ENCODE measurements at regions not wholly inside any gene's neighbourhood (a gene's known extent, or its start where the extent isn't known, plus 50 kb on each side); places are given as distances from the start of the nearest gene placed in this dataset.

DNA sequence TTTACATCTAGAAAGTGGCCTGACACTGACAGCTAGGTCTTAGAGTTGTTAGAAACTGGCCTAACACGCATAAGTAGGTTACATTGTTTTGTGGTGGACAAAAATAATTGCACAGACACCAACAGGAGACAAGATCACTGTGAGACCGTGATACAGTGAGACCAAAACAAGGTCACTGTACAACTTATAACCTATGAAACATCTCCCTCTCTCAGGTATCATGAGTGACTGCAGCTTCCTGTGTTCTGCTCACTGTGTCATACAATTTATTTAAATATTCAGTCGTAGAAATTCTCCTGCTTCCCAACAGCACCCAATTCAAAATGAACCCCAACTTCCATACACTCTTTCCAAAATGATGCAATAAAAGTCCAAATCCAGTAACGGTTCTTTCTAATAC lies 2165.2 kb downstream of the PCDH9 start:
- DNase-seq, result no peak
- TF ChIP-seq POLR2A (IDR thresholded peaks at IDR 0.05; ENCODE audit: low read length) (no peak), GATA1 (IDR thresholded peaks at IDR 0.05; ENCODE audit: low read depth, low read length) (no peak)

DNA sequence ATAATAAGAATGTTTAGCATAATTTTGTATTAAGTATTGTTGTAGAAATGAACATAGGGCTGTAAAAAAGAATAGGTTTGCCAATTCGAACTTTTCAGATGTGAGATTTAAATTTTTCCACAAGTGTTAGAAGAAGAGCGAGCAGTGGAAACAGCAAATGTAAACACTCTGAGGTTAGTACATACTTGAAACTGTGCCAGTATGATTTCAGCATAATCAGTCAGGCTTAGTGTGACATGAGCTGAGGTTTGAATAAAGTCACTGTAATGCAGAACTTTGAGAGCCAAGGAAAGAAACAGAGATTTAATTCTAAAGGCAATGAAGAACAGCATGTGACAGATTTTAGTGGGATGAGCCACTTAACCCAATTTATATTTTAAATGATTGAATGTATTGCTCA lies 2166.4 kb downstream of the PCDH9 start:
- DNase-seq, result no peak
- TF ChIP-seq POLR2A (IDR thresholded peaks at IDR 0.05; ENCODE audit: low read length), result no peak
- no peak for TF ChIP-seq GATA1 (IDR thresholded peaks at IDR 0.05; ENCODE audit: low read depth, low read length)

DNA sequence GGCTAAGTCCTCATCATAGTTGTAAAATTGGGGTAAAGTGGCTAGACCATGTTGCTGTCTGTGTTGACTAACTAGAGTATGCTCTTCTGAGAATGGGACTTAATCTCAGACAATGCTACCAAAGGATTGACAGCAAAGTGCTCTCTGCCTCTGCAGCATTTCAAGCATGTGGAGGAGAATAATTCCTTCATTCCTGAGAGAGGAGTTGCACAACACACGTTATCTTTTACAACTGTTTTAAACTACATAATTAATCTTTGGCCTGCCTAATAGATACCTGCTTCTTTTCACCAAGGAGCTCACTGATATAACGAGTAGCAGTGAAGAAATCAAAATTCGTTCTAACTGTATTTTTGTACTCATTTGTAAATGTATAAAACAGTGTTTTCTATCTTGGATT lies 2172.2 kb downstream of the PCDH9 start:
- TF ChIP-seq GATA1 (IDR thresholded peaks at IDR 0.05; ENCODE audit: low read depth, low read length) (no peak), POLR2A (IDR thresholded peaks at IDR 0.05; ENCODE audit: low read length) (no peak)
- DNase-seq, result no peak

DNA sequence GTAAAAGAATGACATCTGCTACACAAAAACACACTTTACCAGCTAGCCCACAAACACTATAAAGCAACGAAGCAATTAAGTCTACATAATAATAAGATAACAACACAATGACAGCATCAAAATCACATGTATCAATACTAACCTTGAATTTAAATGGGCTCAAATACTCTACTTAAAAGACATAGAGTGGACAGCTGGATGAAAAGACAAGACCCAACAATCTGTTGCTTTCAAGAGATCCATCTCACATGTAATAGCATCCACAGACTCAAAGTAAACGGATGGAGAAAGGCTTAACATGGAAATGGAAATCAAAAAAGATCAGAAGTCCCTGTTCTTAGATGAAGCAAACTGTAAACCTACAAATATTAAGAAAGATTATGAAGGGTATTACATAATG lies 2175.9 kb downstream of the PCDH9 start:
- DNase-seq, result no peak
- TF ChIP-seq POLR2A (IDR thresholded peaks at IDR 0.05; ENCODE audit: low read length) (no peak), GATA1 (IDR thresholded peaks at IDR 0.05; ENCODE audit: low read depth, low read length) (no peak)

DNA sequence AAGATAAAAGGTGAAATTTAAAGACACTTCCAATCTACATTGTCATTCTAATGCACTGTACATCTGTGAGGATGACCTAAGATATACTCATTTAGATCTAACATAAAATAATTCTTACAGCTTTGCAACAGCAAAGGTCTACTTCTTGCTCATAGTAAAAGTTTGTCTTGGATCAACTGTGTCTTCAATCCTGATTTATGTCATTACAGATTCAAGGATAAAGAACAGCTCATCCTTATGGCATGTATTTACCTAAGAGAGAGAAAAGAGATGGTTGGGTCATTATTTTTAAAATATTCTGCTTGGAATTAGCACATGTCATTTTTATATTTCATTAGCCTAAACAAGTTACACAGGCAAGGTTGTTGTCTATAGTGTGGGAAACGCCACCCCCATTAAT lies 2193.1 kb downstream of the PCDH9 start:
- no peak for DNase-seq
- no peak for TF ChIP-seq GATA1 (IDR thresholded peaks at IDR 0.05; ENCODE audit: low read depth, low read length)
- TF ChIP-seq POLR2A (IDR thresholded peaks at IDR 0.05; ENCODE audit: low read length), result no peak

DNA sequence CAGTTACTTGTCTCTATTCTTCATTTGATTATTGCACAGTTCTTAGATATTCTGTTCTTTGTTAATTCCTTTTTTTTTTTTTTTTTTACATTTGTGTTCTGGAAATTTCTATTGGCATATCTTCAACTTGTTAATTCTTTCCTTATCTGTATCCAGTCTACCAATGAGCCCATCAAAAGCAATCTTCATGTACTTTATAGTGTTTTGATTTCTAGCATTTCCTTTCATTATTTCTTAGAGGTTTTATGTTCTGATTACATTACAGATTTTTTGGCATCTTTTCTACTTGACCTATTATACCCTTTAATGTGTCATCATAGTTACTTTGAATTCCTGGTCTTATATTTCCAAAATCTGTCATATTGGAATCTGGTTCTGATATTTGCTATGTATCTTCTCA lies 2194.8 kb downstream of the PCDH9 start:
- no peak for TF ChIP-seq POLR2A (IDR thresholded peaks at IDR 0.05; ENCODE audit: low read length)
- TF ChIP-seq GATA1 (IDR thresholded peaks at IDR 0.05; ENCODE audit: low read depth, low read length), result no peak

DNA sequence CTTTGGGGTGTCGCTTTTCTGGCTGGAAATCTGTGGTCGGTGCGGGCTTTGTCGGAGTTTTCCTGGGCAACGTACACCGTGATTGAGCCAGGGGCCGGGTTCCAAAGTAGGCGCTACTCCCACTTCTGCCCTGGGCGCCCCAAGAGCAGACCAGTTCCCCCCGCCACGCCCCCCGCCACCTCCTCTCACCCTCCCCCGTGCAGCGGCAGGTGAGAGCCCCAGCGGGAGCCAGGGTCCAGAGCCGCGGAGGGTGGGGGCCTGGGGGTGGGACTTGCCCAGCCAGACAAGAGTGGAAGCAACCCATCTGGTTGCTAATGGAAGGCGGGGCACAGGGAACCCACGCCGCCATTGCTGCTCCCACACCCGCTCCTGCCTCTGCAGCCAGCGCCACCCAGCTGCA lies 2195.9 kb downstream of the PCDH9 start:
- DNase-seq, result no peak
- TF ChIP-seq POLR2A (IDR thresholded peaks at IDR 0.05; ENCODE audit: low read length), result no peak
- no peak for TF ChIP-seq GATA1 (IDR thresholded peaks at IDR 0.05; ENCODE audit: low read depth, low read length)

More for the DNA sequence above, 2194.8 kb downstream of the PCDH9 start:
- DNase-seq, result no peak

DNA sequence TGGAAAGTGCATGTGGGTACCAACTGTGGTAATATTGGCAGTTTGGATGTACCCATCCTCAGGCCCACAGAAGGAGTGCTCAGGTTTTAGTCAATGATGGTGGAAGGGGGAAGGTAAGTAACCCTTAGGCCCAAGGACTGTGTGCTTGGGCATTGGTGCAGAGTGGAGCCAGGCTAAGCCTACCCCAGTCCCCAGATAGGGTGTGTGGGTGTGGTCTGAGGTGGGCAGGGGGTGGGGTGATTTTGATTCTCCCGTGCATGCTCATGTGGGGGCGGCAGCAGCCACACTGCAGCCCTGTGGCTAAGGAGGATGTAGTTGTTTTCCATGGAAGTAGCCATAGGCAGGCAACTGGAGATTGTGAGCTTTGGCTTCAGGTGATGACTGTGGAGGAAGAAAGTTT lies 2197.3 kb downstream of the PCDH9 start:
- no peak for DNase-seq
- TF ChIP-seq POLR2A (IDR thresholded peaks at IDR 0.05; ENCODE audit: low read length), result no peak
- TF ChIP-seq GATA1 (IDR thresholded peaks at IDR 0.05; ENCODE audit: low read depth, low read length), result no peak

DNA sequence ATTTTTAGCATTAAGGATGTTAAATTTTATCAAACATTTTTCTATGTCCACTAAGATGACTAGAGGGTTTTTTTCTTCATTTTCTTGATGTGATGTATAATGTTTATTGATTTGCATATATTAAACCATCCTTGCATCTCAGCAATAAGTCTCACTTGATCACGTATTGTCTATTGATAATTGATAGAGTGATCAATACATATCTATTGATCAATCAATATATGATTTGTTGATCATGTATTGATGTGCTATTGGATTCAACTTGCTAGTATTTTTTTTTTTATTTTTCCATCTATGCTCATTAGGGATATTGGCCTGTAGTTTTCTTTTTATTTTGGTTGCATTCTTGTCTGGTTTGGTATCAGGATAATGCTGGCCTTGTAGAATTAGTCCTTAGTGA lies 2202.0 kb downstream of the PCDH9 start:
- TF ChIP-seq GATA1 (IDR thresholded peaks at IDR 0.05; ENCODE audit: low read depth, low read length), result no peak
- no peak for TF ChIP-seq POLR2A (IDR thresholded peaks at IDR 0.05; ENCODE audit: low read length)
- no peak for DNase-seq

DNA sequence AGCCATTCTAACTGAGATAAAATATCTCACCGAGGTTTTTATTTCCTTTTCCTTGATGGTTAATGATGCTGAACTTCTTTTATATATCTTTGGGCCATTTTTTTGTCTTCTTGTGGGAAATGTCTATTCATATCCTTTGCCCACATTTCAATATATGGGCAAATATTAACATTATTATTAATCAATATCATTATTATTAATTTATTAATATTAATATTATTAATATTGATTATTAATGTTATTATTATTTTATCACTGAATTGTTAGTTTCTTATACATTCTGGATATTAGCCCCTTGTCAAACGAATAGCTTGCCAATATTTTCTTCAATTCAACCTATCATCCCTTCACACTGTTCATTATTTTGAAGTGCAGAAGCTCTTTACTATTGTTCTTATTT lies 2203.6 kb downstream of the PCDH9 start:
- TF ChIP-seq POLR2A (IDR thresholded peaks at IDR 0.05; ENCODE audit: low read length), result no peak
- no peak for TF ChIP-seq GATA1 (IDR thresholded peaks at IDR 0.05; ENCODE audit: low read depth, low read length)
- no peak for DNase-seq

DNA sequence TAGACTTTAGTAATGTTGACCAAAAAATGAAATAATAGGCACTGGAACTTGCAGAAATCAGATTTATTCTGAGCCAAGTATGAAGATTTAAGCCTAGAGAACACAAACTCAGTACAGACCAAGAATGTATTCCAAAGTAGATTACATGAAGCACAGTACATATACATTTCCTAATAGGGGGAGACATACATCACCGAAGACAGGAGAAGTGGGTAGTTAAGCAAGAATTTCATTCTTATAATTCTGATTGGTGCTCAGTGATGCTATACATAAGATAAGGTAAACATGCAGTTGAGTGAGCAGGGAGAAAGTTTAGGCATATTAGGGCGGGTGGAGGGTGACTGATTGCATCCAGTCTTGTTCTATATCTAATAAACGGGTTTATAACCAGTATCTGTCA lies 2218.8 kb downstream of the PCDH9 start:
- no peak for DNase-seq
- TF ChIP-seq POLR2A (IDR thresholded peaks at IDR 0.05; ENCODE audit: low read length) (no peak), GATA1 (IDR thresholded peaks at IDR 0.05; ENCODE audit: low read depth, low read length) (no peak)

DNA sequence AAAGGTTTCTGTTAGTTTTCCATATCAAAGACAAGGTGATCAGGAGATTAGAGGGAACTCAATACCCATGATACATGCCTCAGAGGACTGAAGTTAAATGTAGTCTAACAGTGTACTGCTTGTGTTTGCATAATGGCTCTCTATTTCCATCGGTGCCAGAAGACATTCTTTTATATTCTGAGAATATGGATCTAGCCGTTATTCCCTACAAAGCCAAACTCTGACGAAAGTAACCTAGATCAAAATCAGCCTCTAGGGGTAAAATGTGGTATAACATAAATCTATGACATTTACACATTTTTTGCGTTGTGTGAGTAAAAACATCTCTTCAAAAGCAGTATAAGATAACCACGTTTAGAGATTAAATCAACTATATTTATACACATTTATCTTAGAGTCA lies 2232.7 kb downstream of the PCDH9 start:
- no peak for DNase-seq
- TF ChIP-seq GATA1 (IDR thresholded peaks at IDR 0.05; ENCODE audit: low read depth, low read length) (no peak), POLR2A (IDR thresholded peaks at IDR 0.05; ENCODE audit: low read length) (no peak)

DNA sequence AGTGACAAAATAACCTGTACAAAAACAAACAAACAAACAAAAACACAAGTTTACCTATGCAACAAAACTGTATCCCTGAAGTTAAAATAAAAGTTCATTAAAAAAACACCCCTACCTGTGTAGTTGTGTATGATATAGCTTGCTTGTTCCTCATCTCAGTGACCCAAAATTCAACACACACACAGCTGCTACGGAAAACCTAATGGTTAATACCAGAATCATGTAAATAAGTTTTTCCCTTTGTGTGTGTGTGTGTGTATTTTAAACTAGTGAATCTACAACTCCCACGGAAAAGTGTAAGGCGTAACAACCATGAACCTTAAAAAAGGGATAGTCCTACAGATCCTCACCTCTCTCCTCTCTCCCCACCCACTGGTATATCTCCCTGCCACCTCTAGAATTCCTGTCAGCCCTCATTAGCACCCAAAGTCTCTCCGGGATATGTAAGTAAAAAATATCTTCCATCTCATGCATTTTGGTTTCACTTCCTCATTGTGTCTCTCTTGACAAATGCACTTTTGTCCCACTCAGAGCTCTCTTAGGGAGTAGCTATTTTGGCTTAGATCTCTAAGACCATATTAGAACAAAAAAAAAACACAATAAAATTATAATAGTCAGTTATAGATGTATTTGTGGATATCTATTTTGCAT lies 2236.5 kb downstream of the PCDH9 start:
- DNase-seq, result no peak
- TF ChIP-seq GATA1 (IDR thresholded peaks at IDR 0.05; ENCODE audit: low read depth, low read length), result no peak
- TF ChIP-seq POLR2A (IDR thresholded peaks at IDR 0.05; ENCODE audit: low read length), result no peak

DNA sequence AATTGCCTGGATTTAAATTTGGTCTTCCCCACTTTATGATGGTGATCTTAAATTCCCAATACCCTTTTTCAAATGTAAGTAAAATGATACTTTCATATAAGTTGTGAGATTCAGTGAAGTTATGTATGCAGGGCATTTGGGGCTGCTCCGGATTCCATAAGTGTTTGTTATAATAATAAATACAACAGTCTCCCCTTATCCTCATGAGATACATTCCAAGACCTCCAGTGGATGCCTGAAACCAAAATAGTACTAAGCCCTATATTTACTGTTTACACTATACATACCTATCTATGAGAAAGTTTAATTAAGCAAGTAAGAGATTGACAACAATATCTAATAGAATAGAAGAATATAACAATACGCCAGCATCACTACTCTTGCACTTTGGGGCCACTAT lies 2237.8 kb downstream of the PCDH9 start:
- no peak for DNase-seq
- no peak for TF ChIP-seq GATA1 (IDR thresholded peaks at IDR 0.05; ENCODE audit: low read depth, low read length)
- no peak for TF ChIP-seq POLR2A (IDR thresholded peaks at IDR 0.05; ENCODE audit: low read length)

DNA sequence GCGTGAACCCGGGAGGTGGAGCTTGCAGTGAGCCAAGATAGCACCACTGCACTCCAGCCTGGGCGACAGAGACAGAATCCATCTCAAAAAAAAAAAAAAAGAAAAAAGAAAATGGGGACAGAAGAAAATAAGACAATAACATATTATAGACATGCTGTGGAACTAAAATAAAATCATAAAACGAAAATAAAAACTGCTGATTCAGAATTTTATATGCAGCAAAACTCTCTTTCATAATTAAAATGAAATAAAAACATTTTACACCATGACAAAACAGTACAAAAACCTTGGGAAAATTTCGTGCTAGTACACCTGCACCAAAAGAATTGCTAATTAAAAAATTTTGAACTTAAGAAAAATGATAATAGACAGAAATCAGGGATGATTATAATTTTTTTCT lies 2245.1 kb downstream of the PCDH9 start:
- TF ChIP-seq POLR2A (IDR thresholded peaks at IDR 0.05; ENCODE audit: low read length) (no peak), GATA1 (IDR thresholded peaks at IDR 0.05; ENCODE audit: low read depth, low read length) (no peak)
- no peak for DNase-seq

DNA sequence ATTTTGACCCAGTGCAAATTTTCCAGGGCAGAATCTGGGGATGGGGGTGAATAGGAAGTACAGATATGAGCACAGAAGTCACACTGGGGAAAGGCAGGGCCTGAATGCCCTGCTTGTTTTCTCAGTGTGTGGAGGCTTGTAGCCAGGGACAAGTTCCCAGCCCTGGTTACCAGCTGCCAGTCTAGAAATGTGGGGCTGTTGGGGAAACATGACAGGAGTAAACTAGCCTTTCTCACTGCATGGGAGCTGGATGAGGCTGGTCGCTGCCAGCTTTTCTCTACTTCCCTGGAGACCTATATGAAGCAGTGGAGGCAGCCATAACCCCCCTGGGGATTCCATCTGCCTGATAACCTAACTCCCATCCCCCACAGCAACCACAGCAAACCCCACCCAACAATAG lies 2267.7 kb downstream of the PCDH9 start:
- TF ChIP-seq GATA1 (IDR thresholded peaks at IDR 0.05; ENCODE audit: low read depth, low read length), result no peak
- no peak for TF ChIP-seq POLR2A (IDR thresholded peaks at IDR 0.05; ENCODE audit: low read length)
- DNase-seq, result no peak
